Sciatic nerve (tissue), 2 donors: ENCODE measurements at regions not wholly inside any gene's neighbourhood (a gene's known extent, or its start where the extent isn't known, plus 50 kb on each side); places are given as distances from the start of the nearest gene placed in this dataset.

ENCODE experiments used
- ATAC-seq: fragments of 200-7000 bp; cut with Tn5 transposase; one replicate; pipeline ENCODE4 v1.9.1; 2020; ENCODE audit warnings: mild to moderate bottlenecking, moderate library complexity
- DNase-seq: peaks from one replicate; pipeline ENCODE4 v3.0.0-alpha.2; 2020; ENCODE audit warnings: low spot score
- intact Hi-C: fragments of 100-400 bp; cut with DNase I; formaldehyde crosslinking; loops from one replicate; pipeline ENCODE4 v1.14.2; 2022
- donor health status: DM: no; HTN: no; CAD: no.
- donor health status: DM: no; HTN: no; CAD: no.

GRCh38 chr14:53539489-53540126 lies 386.5 kb upstream of the DDHD1 start:
- DNase-seq (peak; percentile 88), ATAC-seq (peak; percentile 89)
- intact Hi-C loops: loop anchor here (10.0 kb wide), 2 partner anchors 635 to 805 kb away; no protein-coding TSS in a partner anchor

GRCh38 chr14:53538316-53538881 lies 385.3 kb upstream of the DDHD1 start:
- ATAC-seq (peak; percentile 61), DNase-seq (no peak)
- intact Hi-C loops: loop anchor here (10.0 kb wide), 2 partner anchors 636 to 806 kb away; no protein-coding TSS in a partner anchor

GRCh38 chr14:53537422-53538315 lies 384.5 kb upstream of the DDHD1 start:
- DNase-seq: no peak
- ATAC-seq: peak; percentile 32
- intact Hi-C loops: loop anchor here (10.0 kb wide), 2 partner anchors 637 to 807 kb away; no protein-coding TSS in a partner anchor

- ATAC-seq (no peak), DNase-seq (no peak)
- intact Hi-C loops: loop anchor here (10.0 kb wide), 2 partner anchors 638 to 808 kb away; no protein-coding TSS in a partner anchor
Measured at GRCh38 chr14:53536446-53536845, 383.3 kb upstream of the DDHD1 start.

- intact Hi-C loops: loop anchor here (10.0 kb wide), 2 partner anchors 640 to 810 kb away; no protein-coding TSS in a partner anchor
- ATAC-seq: no peak
- DNase-seq: no peak
Measured at GRCh38 chr14:53534841-53535240, 381.7 kb upstream of the DDHD1 start.

- ATAC-seq: no peak
- intact Hi-C loops: loop anchor here (10.0 kb wide), 2 partner anchors 641 to 811 kb away; no protein-coding TSS in a partner anchor
- no peak for DNase-seq
Measured at GRCh38 chr14:53533384-53533970, 380.4 kb upstream of the DDHD1 start.

- intact Hi-C loops: loop anchor here (10.0 kb wide), 2 partner anchors 642 to 812 kb away; no protein-coding TSS in a partner anchor
- ATAC-seq: no peak
- DNase-seq: no peak
Measured at GRCh38 chr14:53532853-53533252, 379.7 kb upstream of the DDHD1 start.

GRCh38 chr14:53531730-53532129 lies 378.6 kb upstream of the DDHD1 start:
- DNase-seq (no peak), ATAC-seq (no peak)
- intact Hi-C loops: loop anchor here (10.0 kb wide), 2 partner anchors 643 to 813 kb away; no protein-coding TSS in a partner anchor

- DNase-seq (no peak), ATAC-seq (no peak)
- intact Hi-C loops: loop anchor here (10.0 kb wide), 2 partner anchors 644 to 814 kb away; no protein-coding TSS in a partner anchor
Measured at GRCh38 chr14:53531156-53531555, 378.0 kb upstream of the DDHD1 start.

- DNase-seq: no peak
Measured at GRCh38 chr14:53529519-53529918, 376.4 kb upstream of the DDHD1 start.

GRCh38 chr14:53528185-53528671 lies 375.1 kb upstream of the DDHD1 start:
- DNase-seq: no peak
- intact Hi-C loops: no loop called here
- no peak for ATAC-seq

More at GRCh38 chr14:53529519-53529918, 376.4 kb upstream of the DDHD1 start:
- intact Hi-C loops: no loop called here
- no peak for ATAC-seq

GRCh38 chr14:53526200-53526599 lies 373.1 kb upstream of the DDHD1 start:
- intact Hi-C loops: no loop called here
- ATAC-seq (no peak), DNase-seq (no peak)

GRCh38 chr14:53525608-53526007 lies 372.5 kb upstream of the DDHD1 start:
- ATAC-seq (peak; percentile 89), DNase-seq (no peak)
- intact Hi-C loops: no loop called here

- DNase-seq (no peak), ATAC-seq (no peak)
- intact Hi-C loops: no loop called here
Measured at GRCh38 chr14:53524391-53524790, 371.3 kb upstream of the DDHD1 start.

GRCh38 chr14:53523226-53523625 lies 370.1 kb upstream of the DDHD1 start:
- intact Hi-C loops: no loop called here
- DNase-seq: no peak
- peak; percentile 27 for ATAC-seq

GRCh38 chr14:53520078-53520928 lies 367.2 kb upstream of the DDHD1 start:
- no peak for ATAC-seq
- DNase-seq: no peak
- intact Hi-C loops: no loop called here

GRCh38 chr14:53519137-53519536 lies 366.0 kb upstream of the DDHD1 start:
- DNase-seq (no peak), ATAC-seq (no peak)
- intact Hi-C loops: no loop called here
